ENCODE measurements at regions not wholly inside any gene's neighbourhood (a gene's known extent, or its start where the extent isn't known, plus 50 kb on each side); places are given as distances from the start of the nearest gene placed in this dataset.

GRCh38 chr17:70905796-70906195, 736.5 kb downstream of the KCNJ2 start:
- ATAC-seq (peak; percentile 79 to 92), DNase-seq (peak; percentile 65 to 84 (median 80))
- no peak overlapping the region for H3K27ac ChIP-seq (ENCODE audit: low read length)

GRCh38 chr17:70906808-70907207, 737.5 kb downstream of the KCNJ2 start:
- H3K27me3 ChIP-seq (ENCODE audit: control insufficient read depth, insufficient read depth): no peaks in the 10 kb centered on the region
- peak in 1 of 3 donors; percentile 35 for DNase-seq

More at GRCh38 chr17:70905796-70906195, 736.5 kb downstream of the KCNJ2 start:
- WGBS: 26% methylated on average over 3 of the region's 3 CpGs
- Histone ChIP-seq H3K4me1 (ENCODE audit: control insufficient read depth, insufficient read depth, low read length) (no peaks in the 10 kb centered on the region), H3K4me3 (ENCODE audit: low read length) (no peak overlapping the region), H3K9me3 (ENCODE audit: control insufficient read depth, low read length) (no peaks in the 10 kb centered on the region), H3K27me3 (ENCODE audit: control insufficient read depth, insufficient read depth) (no peaks in the 10 kb centered on the region)
- intact Hi-C loops (cut with DNase I): no loop called here

GRCh38 chr17:70912716-70913485, 743.6 kb downstream of the KCNJ2 start:
- DNase-seq (no peak), ATAC-seq (no peak)
- Histone ChIP-seq H3K4me3 (ENCODE audit: low read length) (no peak overlapping the region), H3K4me1 (ENCODE audit: control insufficient read depth, insufficient read depth, low read length) (no peaks in the 10 kb centered on the region), H3K27ac (ENCODE audit: low read length) (no peak overlapping the region), H3K9me3 (ENCODE audit: control insufficient read depth, low read length) (no peaks in the 10 kb centered on the region), H3K27me3 (ENCODE audit: control insufficient read depth, insufficient read depth) (no peaks in the 10 kb centered on the region)
- 28% methylated on average over 4 of the region's 4 CpGs for WGBS
- intact Hi-C loops (cut with DNase I): no loop called here

More at GRCh38 chr17:70906808-70907207, 737.5 kb downstream of the KCNJ2 start:
- no peak overlapping the region for H3K27ac ChIP-seq (ENCODE audit: low read length)
- no peaks in the 10 kb centered on the region for H3K4me1 ChIP-seq (ENCODE audit: control insufficient read depth, insufficient read depth, low read length)
- H3K4me3 ChIP-seq (ENCODE audit: low read length): no peak overlapping the region
- H3K9me3 ChIP-seq (ENCODE audit: control insufficient read depth, low read length): no peaks in the 10 kb centered on the region
- intact Hi-C loops (cut with DNase I): no loop called here
- 19% methylated on average over 2 of the region's 2 CpGs for WGBS
- peak; percentile 11 to 70 for ATAC-seq

- Histone ChIP-seq H3K27me3 (ENCODE audit: control insufficient read depth, insufficient read depth) (no peaks in the 10 kb centered on the region), H3K4me1 (ENCODE audit: control insufficient read depth, insufficient read depth, low read length) (no peaks in the 10 kb centered on the region), H3K9me3 (ENCODE audit: control insufficient read depth, low read length) (no peaks in the 10 kb centered on the region), H3K27ac (ENCODE audit: low read length) (no peak overlapping the region), H3K4me3 (ENCODE audit: low read length) (no peak overlapping the region)
- ATAC-seq (no peak), DNase-seq (no peak)
- intact Hi-C loops (cut with DNase I): no loop called here
These were observed 747.1 kb downstream of the KCNJ2 start for GRCh38 chr17:70916469-70916868.

- no peak overlapping the region for H3K27ac ChIP-seq (ENCODE audit: low read length)
- ATAC-seq (no peak), DNase-seq (no peak)
- H3K27me3 ChIP-seq (ENCODE audit: control insufficient read depth, insufficient read depth): no peaks in the 10 kb centered on the region
- WGBS: 48% methylated on average over 1 of the region's 1 CpG
- no peaks in the 10 kb centered on the region for H3K9me3 ChIP-seq (ENCODE audit: control insufficient read depth, low read length)
- H3K4me3 ChIP-seq (ENCODE audit: low read length): no peak overlapping the region
- no peaks in the 10 kb centered on the region for H3K4me1 ChIP-seq (ENCODE audit: control insufficient read depth, insufficient read depth, low read length)
- intact Hi-C loops (cut with DNase I): no loop called here
These were observed 749.9 kb downstream of the KCNJ2 start for GRCh38 chr17:70919241-70919640.

GRCh38 chr17:70920416-70920815, 751.1 kb downstream of the KCNJ2 start:
- no peak for ATAC-seq
- Histone ChIP-seq H3K27me3 (ENCODE audit: control insufficient read depth, insufficient read depth) (no peaks in the 10 kb centered on the region), H3K9me3 (ENCODE audit: control insufficient read depth, low read length) (no peaks in the 10 kb centered on the region), H3K4me1 (ENCODE audit: control insufficient read depth, insufficient read depth, low read length) (no peaks in the 10 kb centered on the region), H3K4me3 (ENCODE audit: low read length) (no peak overlapping the region), H3K27ac (ENCODE audit: low read length) (no peak overlapping the region)
- 94% methylated on average over 1 of the region's 1 CpG for WGBS
- intact Hi-C loops (cut with DNase I): no loop called here
- no peak for DNase-seq

- Histone ChIP-seq H3K27ac (ENCODE audit: low read length) (no peak overlapping the region), H3K9me3 (ENCODE audit: control insufficient read depth, low read length) (no peaks in the 10 kb centered on the region), H3K4me1 (ENCODE audit: control insufficient read depth, insufficient read depth, low read length) (no peaks in the 10 kb centered on the region), H3K27me3 (ENCODE audit: control insufficient read depth, insufficient read depth) (no peaks in the 10 kb centered on the region), H3K4me3 (ENCODE audit: low read length) (no peak overlapping the region)
- intact Hi-C loops (cut with DNase I): no loop called here
- ATAC-seq (no peak), DNase-seq (no peak)
- 80% methylated on average over 2 of the region's 2 CpGs for WGBS
These were observed 752.9 kb downstream of the KCNJ2 start for GRCh38 chr17:70922268-70922667.

GRCh38 chr17:70924776-70925175, 755.4 kb downstream of the KCNJ2 start:
- H3K4me3 ChIP-seq (ENCODE audit: low read length): no peak overlapping the region
- no peaks in the 10 kb centered on the region for H3K9me3 ChIP-seq (ENCODE audit: control insufficient read depth, low read length)
- WGBS: 66% methylated on average over 4 of the region's 4 CpGs
- no peaks in the 10 kb centered on the region for H3K27me3 ChIP-seq (ENCODE audit: control insufficient read depth, insufficient read depth)
- ATAC-seq (no peak), DNase-seq (no peak)
- intact Hi-C loops (cut with DNase I): no loop called here
- no peaks in the 10 kb centered on the region for H3K4me1 ChIP-seq (ENCODE audit: control insufficient read depth, insufficient read depth, low read length)
- H3K27ac ChIP-seq (ENCODE audit: low read length): no peak overlapping the region

- WGBS: 80% methylated on average over 2 of the region's 2 CpGs
- DNase-seq (no peak), ATAC-seq (no peak)
- H3K27ac ChIP-seq (ENCODE audit: low read length): no peak overlapping the region
- H3K9me3 ChIP-seq (ENCODE audit: control insufficient read depth, low read length): no peaks in the 10 kb centered on the region
- no peak overlapping the region for H3K4me3 ChIP-seq (ENCODE audit: low read length)
- intact Hi-C loops (cut with DNase I): no loop called here
- H3K4me1 ChIP-seq (ENCODE audit: control insufficient read depth, insufficient read depth, low read length): no peaks in the 10 kb centered on the region
- H3K27me3 ChIP-seq (ENCODE audit: control insufficient read depth, insufficient read depth): no peaks in the 10 kb centered on the region
These were observed 759.9 kb downstream of the KCNJ2 start for GRCh38 chr17:70929226-70929625.

GRCh38 chr17:70934231-70934630, 764.9 kb downstream of the KCNJ2 start:
- Histone ChIP-seq H3K4me3 (ENCODE audit: low read length) (no peak overlapping the region), H3K9me3 (ENCODE audit: control insufficient read depth, low read length) (no peaks in the 10 kb centered on the region), H3K4me1 (ENCODE audit: control insufficient read depth, insufficient read depth, low read length) (no peaks in the 10 kb centered on the region), H3K27me3 (ENCODE audit: control insufficient read depth, insufficient read depth) (no peaks in the 10 kb centered on the region), H3K27ac (ENCODE audit: low read length) (no peak overlapping the region)
- WGBS: 83% methylated on average over 3 of the region's 3 CpGs
- DNase-seq (no peak), ATAC-seq (no peak)
- intact Hi-C loops (cut with DNase I): no loop called here

GRCh38 chr17:70934835-70935234, 765.5 kb downstream of the KCNJ2 start:
- intact Hi-C loops (cut with DNase I): no loop called here
- no peaks in the 10 kb centered on the region for H3K9me3 ChIP-seq (ENCODE audit: control insufficient read depth, low read length)
- H3K27me3 ChIP-seq (ENCODE audit: control insufficient read depth, insufficient read depth): no peaks in the 10 kb centered on the region
- no peaks in the 10 kb centered on the region for H3K4me1 ChIP-seq (ENCODE audit: control insufficient read depth, insufficient read depth, low read length)
- no peak overlapping the region for H3K4me3 ChIP-seq (ENCODE audit: low read length)
- H3K27ac ChIP-seq (ENCODE audit: low read length): no peak overlapping the region
- DNase-seq (no peak), ATAC-seq (no peak)

GRCh38 chr17:70936724-70937123, 767.4 kb downstream of the KCNJ2 start:
- Histone ChIP-seq H3K27ac (ENCODE audit: low read length) (no peak overlapping the region), H3K27me3 (ENCODE audit: control insufficient read depth, insufficient read depth) (no peaks in the 10 kb centered on the region), H3K4me3 (ENCODE audit: low read length) (no peak overlapping the region), H3K4me1 (ENCODE audit: control insufficient read depth, insufficient read depth, low read length) (no peaks in the 10 kb centered on the region), H3K9me3 (ENCODE audit: control insufficient read depth, low read length) (no peaks in the 10 kb centered on the region)
- WGBS: 94% methylated on average over 1 of the region's 1 CpG
- intact Hi-C loops (cut with DNase I): no loop called here
- DNase-seq (no peak), ATAC-seq (no peak)
